RWPE1 (cell line): ENCODE measurements at regions not wholly inside any gene's neighbourhood (a gene's known extent, or its start where the extent isn't known, plus 50 kb on each side); places are given as distances from the start of the nearest gene placed in this dataset.
A peak's percentile ranks its signal among the peaks of the same experiment; 100 is the strongest.

Experiments used
- CTCF ChIA-PET: fragments of 350-600 bp; sonication (Branson Sonifier 250); formaldehyde crosslinking; extraction: SDS; loops from one replicate; lab custom pipeline; 2021; lab: Yijun Ruan, JAX
- POLR2A ChIA-PET: fragments of 400-600 bp; formaldehyde crosslinking; extraction: SDS; loops from one replicate; lab custom pipeline; 2020; ENCODE audit warnings: antibody characterized with exemption; ENCODE audit not compliant: low non-redundant PET; lab: Yijun Ruan, JAX
- DNase-seq: peaks from one replicate; pipeline ENCODE4 v3.0.0; 2012; ENCODE audit warnings: low spot score
- H3K27ac ChIP-seq: fragments of 450-650 bp; 2 replicates; pipeline ENCODE4 v1.5.1; 2017
- CTCF ChIP-seq: fragments of 450-650 bp; conservative IDR thresholded peaks from 2 replicates; pipeline ENCODE4 v1.5.1; 2017; ENCODE audit warnings: low read depth, mild to moderate bottlenecking

DNA sequence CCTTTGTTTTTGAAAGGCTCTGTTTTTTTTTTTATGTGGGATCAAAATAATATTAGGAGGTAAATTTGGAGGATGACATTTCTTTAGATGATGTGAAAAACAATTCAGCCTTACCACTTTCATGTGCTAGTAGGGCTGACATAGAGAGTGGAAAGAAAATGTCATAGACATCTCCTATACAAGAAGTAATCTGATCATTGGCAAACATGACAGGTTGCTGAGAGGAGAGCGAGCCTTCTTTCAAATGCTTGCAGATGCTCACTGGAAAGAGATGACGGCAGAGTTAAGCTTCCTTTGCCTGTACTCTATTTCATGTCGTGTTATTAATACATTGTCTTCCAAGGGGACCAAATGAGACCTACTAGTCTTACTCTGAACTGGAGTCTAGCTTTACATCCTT lies 160.1 kb upstream of the DAP start:
- ChIA-PET POLR2A (no interaction called here), CTCF (interaction anchor here (0.7 kb wide), 2 partner anchors 36 to 550 kb away, joined by 4 read pairs; no protein-coding TSS in a partner anchor)
- no peak overlapping the region for H3K27ac ChIP-seq
- TF ChIP-seq CTCF, result no peak
- no peak for DNase-seq

GRCh38 chr5:10920400-10920799 lies 159.4 kb upstream of the DAP start:
- DNase-seq, result no peak
- POLR2A ChIA-PET, result no interaction called here
- no peak for TF ChIP-seq CTCF
- CTCF ChIA-PET, result interaction anchor here (0.8 kb wide), 1 partner anchor 170 kb away, joined by 3 read pairs; no protein-coding TSS in a partner anchor
- H3K27ac ChIP-seq, result no peak overlapping the region

DNA sequence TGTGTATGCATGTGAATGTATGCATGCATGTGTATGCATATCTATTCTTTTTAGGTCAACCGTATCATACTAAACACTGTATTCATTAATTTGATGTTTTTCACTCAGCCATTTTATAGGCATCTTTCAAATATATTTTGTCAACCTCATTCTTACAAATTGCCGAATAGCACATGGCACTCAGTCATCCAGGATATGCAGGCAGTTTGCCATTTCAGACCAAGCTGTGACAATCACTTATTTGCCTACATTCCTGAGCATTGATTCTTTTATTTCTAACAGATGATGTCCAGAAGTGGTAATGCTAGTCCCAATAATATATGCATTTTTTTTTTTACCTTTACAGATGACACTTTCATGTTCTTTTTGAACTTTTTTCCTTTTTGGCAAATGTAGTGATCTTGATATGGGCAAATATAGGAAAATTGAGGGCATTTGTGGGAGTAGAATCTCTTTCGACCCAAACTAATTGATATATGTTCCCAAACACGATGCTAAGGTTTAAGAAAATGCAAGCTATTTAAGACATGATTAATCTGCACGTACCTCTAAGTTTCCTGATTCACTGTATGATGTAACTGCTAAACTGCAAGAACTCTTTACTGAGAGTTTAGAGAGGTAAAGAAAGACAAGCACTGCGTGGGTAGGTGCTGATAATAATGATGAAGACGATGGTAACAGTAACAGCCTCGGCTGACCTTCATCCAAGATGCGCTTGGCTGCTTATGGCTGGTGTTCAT lies 153.9 kb upstream of the DAP start:
- ChIA-PET CTCF (no interaction called here), POLR2A (no interaction called here)
- no peak for TF ChIP-seq CTCF
- no peak for DNase-seq
- no peak overlapping the region for H3K27ac ChIP-seq

DNA sequence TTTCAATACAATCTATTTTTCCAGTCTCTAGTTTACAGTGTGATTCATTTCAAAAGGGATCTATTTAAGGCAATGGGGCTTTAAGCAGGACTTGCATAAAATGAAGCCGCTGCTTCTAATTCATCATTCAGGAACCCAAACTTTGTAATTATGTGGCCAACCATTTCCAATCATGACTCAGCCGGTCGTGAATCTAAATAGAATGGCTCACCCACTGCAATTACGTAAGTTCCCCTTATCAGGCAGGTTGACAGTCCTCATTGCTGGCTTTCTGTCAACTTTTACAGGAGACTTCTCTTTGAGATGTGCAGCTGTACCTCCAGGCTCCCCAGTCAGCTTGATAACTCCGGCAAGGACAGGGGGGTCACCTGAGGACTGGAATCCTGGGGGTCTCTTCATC lies 152.8 kb upstream of the DAP start:
- POLR2A ChIA-PET, result no interaction called here
- no peak overlapping the region for H3K27ac ChIP-seq
- CTCF ChIA-PET, result no interaction called here
- TF ChIP-seq CTCF, result no peak
- peak; percentile 54 for DNase-seq

GRCh38 chr5:10913181-10913810 lies 152.3 kb upstream of the DAP start:
- ChIA-PET POLR2A (no interaction called here), CTCF (no interaction called here)
- no peak for DNase-seq
- H3K27ac ChIP-seq, result no peak overlapping the region
- no peak for TF ChIP-seq CTCF

GRCh38 chr5:10912435-10912834 lies 151.4 kb upstream of the DAP start:
- no peak for DNase-seq
- TF ChIP-seq CTCF, result no peak
- ChIA-PET CTCF (no interaction called here), POLR2A (no interaction called here)
- no peak overlapping the region for H3K27ac ChIP-seq
